ENCODE measurements at regions not wholly inside any gene's neighbourhood (a gene's known extent, or its start where the extent isn't known, plus 50 kb on each side); places are given as distances from the start of the nearest gene placed in this dataset.

- DNase-seq (ENCODE audit: low read depth), result no peak
Observed at GRCh38 chr12:124428792-124429281, 133.9 kb downstream of the RFLNA start.

GRCh38 chr12:124428136-124428791 lies 133.4 kb downstream of the RFLNA start:
- TF ChIP-seq CTCF (IDR thresholded peaks at IDR 0.05; ENCODE audit: low read depth, low read length, missing control alignments), result no peak
- H3K4me3 ChIP-seq (ENCODE audit: low read depth, low read length), result no peak overlapping the region
- DNase-seq (ENCODE audit: low read depth), result no peak
- in situ Hi-C loops (cut with HindIII; ENCODE audit: low sequenced_read_pairs), result no loop called here

More at GRCh38 chr12:124428792-124429281, 133.9 kb downstream of the RFLNA start:
- H3K4me3 ChIP-seq (ENCODE audit: low read depth, low read length), result no peak overlapping the region
- TF ChIP-seq CTCF (IDR thresholded peaks at IDR 0.05; ENCODE audit: low read depth, low read length, missing control alignments), result no peak
- in situ Hi-C loops (cut with HindIII; ENCODE audit: low sequenced_read_pairs), result no loop called here

GRCh38 chr12:124426594-124427555 lies 132.0 kb downstream of the RFLNA start:
- DNase-seq (ENCODE audit: low read depth), result no peak
- no peak overlapping the region for H3K4me3 ChIP-seq (ENCODE audit: low read depth, low read length)
- TF ChIP-seq CTCF (IDR thresholded peaks at IDR 0.05; ENCODE audit: low read depth, low read length, missing control alignments), result no peak
- in situ Hi-C loops (cut with HindIII; ENCODE audit: low sequenced_read_pairs), result no loop called here

GRCh38 chr12:124425667-124426066 lies 130.8 kb downstream of the RFLNA start:
- TF ChIP-seq CTCF (IDR thresholded peaks at IDR 0.05; ENCODE audit: low read depth, low read length, missing control alignments), result no peak

GRCh38 chr12:124424516-124424905 lies 129.6 kb downstream of the RFLNA start:
- DNase-seq (ENCODE audit: low read depth), result no peak
- TF ChIP-seq CTCF (IDR thresholded peaks at IDR 0.05; ENCODE audit: low read depth, low read length, missing control alignments), result no peak
- no peak overlapping the region for H3K4me3 ChIP-seq (ENCODE audit: low read depth, low read length)
- in situ Hi-C loops (cut with HindIII; ENCODE audit: low sequenced_read_pairs), result no loop called here

More at GRCh38 chr12:124425667-124426066, 130.8 kb downstream of the RFLNA start:
- DNase-seq (ENCODE audit: low read depth), result no peak
- no peak overlapping the region for H3K4me3 ChIP-seq (ENCODE audit: low read depth, low read length)
- in situ Hi-C loops (cut with HindIII; ENCODE audit: low sequenced_read_pairs), result no loop called here

GRCh38 chr12:124423761-124424515 lies 129.0 kb downstream of the RFLNA start:
- in situ Hi-C loops (cut with HindIII; ENCODE audit: low sequenced_read_pairs), result no loop called here
- no peak for TF ChIP-seq CTCF (IDR thresholded peaks at IDR 0.05; ENCODE audit: low read depth, low read length, missing control alignments)
- DNase-seq (ENCODE audit: low read depth), result no peak
- H3K4me3 ChIP-seq (ENCODE audit: low read depth, low read length), result no peak overlapping the region
